ENCODE measurements at regions not wholly inside any gene's neighbourhood (a gene's known extent, or its start where the extent isn't known, plus 50 kb on each side); places are given as distances from the start of the nearest gene placed in this dataset.

GRCh38 chrX:14476205-14476604 lies 53.1 kb upstream of the GLRA2 start:
- DNase-seq = no peak

- DNase-seq = no peak
Measured at GRCh38 chrX:14449773-14450172, 79.6 kb upstream of the GLRA2 start.

- no peak for DNase-seq
Measured at GRCh38 chrX:14448406-14448805, 80.9 kb upstream of the GLRA2 start.

- no peak for DNase-seq
Measured at GRCh38 chrX:14440106-14440505, 89.2 kb upstream of the GLRA2 start.

GRCh38 chrX:14427614-14428013 lies 101.7 kb upstream of the GLRA2 start:
- DNase-seq = no peak

GRCh38 chrX:14420841-14421240 lies 108.5 kb upstream of the GLRA2 start:
- no peak for DNase-seq

- no peak for DNase-seq
Measured at GRCh38 chrX:14412686-14413085, 116.7 kb upstream of the GLRA2 start.

- DNase-seq = no peak
Measured at GRCh38 chrX:14411326-14411725, 118.0 kb upstream of the GLRA2 start.

- no peak for DNase-seq
Measured at GRCh38 chrX:14409341-14409740, 120.0 kb upstream of the GLRA2 start.

- DNase-seq = no peak
Measured at GRCh38 chrX:14406225-14406624, 123.1 kb upstream of the GLRA2 start.

GRCh38 chrX:14398725-14399124 lies 130.6 kb upstream of the GLRA2 start:
- DNase-seq = no peak

GRCh38 chrX:14389682-14390081 lies 139.7 kb upstream of the GLRA2 start:
- DNase-seq = no peak

- DNase-seq = no peak
Measured at GRCh38 chrX:14386981-14387380, 142.4 kb upstream of the GLRA2 start.

- no peak for DNase-seq
Measured at GRCh38 chrX:14380044-14380443, 149.3 kb upstream of the GLRA2 start.

GRCh38 chrX:14377427-14377826 lies 151.9 kb upstream of the GLRA2 start:
- no peak for DNase-seq

- DNase-seq = no peak
Measured at GRCh38 chrX:14363728-14364127, 165.6 kb upstream of the GLRA2 start.

GRCh38 chrX:14362721-14363120 lies 166.6 kb upstream of the GLRA2 start:
- no peak for DNase-seq

- no peak for DNase-seq
Measured at GRCh38 chrX:14361435-14361834, 167.9 kb upstream of the GLRA2 start.

GRCh38 chrX:14359727-14360126 lies 169.6 kb upstream of the GLRA2 start:
- DNase-seq = no peak

GRCh38 chrX:14359316-14359715 lies 170.0 kb upstream of the GLRA2 start:
- DNase-seq = no peak

- DNase-seq = no peak
Measured at GRCh38 chrX:14357314-14357713, 172.0 kb upstream of the GLRA2 start.

- no peak for DNase-seq
Measured at GRCh38 chrX:14356401-14356800, 172.9 kb upstream of the GLRA2 start.

- DNase-seq = no peak
Measured at GRCh38 chrX:14355556-14355955, 173.8 kb upstream of the GLRA2 start.

GRCh38 chrX:14354521-14354920 lies 174.8 kb upstream of the GLRA2 start:
- no peak for DNase-seq

GRCh38 chrX:14352511-14352910 lies 176.8 kb upstream of the GLRA2 start:
- DNase-seq = no peak
